ENCODE measurements at regions not wholly inside any gene's neighbourhood (a gene's known extent, or its start where the extent isn't known, plus 50 kb on each side); places are given as distances from the start of the nearest gene placed in this dataset.

- TF ChIP-seq POLR2A (IDR thresholded peaks at IDR 0.05; ENCODE audit: low read depth) (no peak), POLR2AphosphoS5 (IDR thresholded peaks at IDR 0.05) (no peak), CTCF (IDR thresholded peaks at IDR 0.05) (no peak)
Measured at GRCh38 chr13:63435667-63436324, 2020.1 kb upstream of the PCDH20 start.

All from esophagus muscularis mucosa (tissue), 3 donors.